Psoas muscle (tissue), 7 donors: ENCODE measurements at regions not wholly inside any gene's neighbourhood (a gene's known extent, or its start where the extent isn't known, plus 50 kb on each side); places are given as distances from the start of the nearest gene placed in this dataset.

Experiments
- ATAC-seq, 4 donors: fragments of 200-7000 bp; cut with Tn5 transposase; one replicate each; pipeline ENCODE4 v1.9.1; 2020; ENCODE audit warnings: moderate library complexity in 3 of 4, mild to moderate bottlenecking in 2 of 4
- DNase-seq, 2 donors: peaks; one replicate each; pipeline ENCODE4 v3.0.0-alpha.2; 2020
- H3K27ac ChIP-seq: fragments of 200-600 bp; one replicate; pipeline ENCODE4 v1.8.0; 2022
- H3K27me3 ChIP-seq, 3 donors: fragments of 200-600 bp in 1 of 3; one replicate each; pipeline versions ENCODE4 v1.6.1 to v1.8.0; 2013 to 2022; ENCODE audit warnings: low read length in 2 of 3, mild to moderate bottlenecking in 2 of 3, moderate library complexity in 1 of 3; ENCODE audit not compliant: insufficient read depth in 3 of 3
- H3K36me3 ChIP-seq, 2 donors: fragments of 200-600 bp in 1 of 2; one replicate each; pipeline versions ENCODE4 v1.6.1 to v1.8.0; 2013 to 2022; ENCODE audit warnings: low read depth in 1 of 2, mild to moderate bottlenecking in 1 of 2, moderate library complexity in 1 of 2; ENCODE audit not compliant: insufficient read depth in 1 of 2
- H3K4me1 ChIP-seq: fragments of 200-600 bp; one replicate; pipeline ENCODE4 v1.8.0; 2022
- H3K4me3 ChIP-seq: fragments of 200-600 bp; one replicate; pipeline ENCODE4 v1.8.0; 2022; ENCODE audit warnings: mild to moderate bottlenecking
- H3K9me3 ChIP-seq: fragments of 200-600 bp; one replicate; pipeline ENCODE4 v1.8.0; 2022
- CTCF ChIP-seq: fragments of 200-600 bp; IDR thresholded peaks from one replicate; pipeline ENCODE4 v1.8.0; 2022; ENCODE audit warnings: antibody characterized with exemption
- WGBS, 3 donors: extraction: QIAGEN DNeasy Blood & Tissue Kit; methylation state at CpG; one replicate each; pipeline versions ENCODE4 v1.1.6 to v1.1.7; 2013; 5-methylcytosine and 5-hydroxymethylcytosine counted together
- intact Hi-C, 2 donors: fragments of 100-400 bp; cut with DNase I; formaldehyde crosslinking; loops; one replicate each; pipeline versions ENCODE4 v1.11.0 to v1.14.2; 2022
- donor health status: healthy with polysubstance abuse.
- donor health status: DM: no; HTN: no; CAD: no; lungs with moderate emphysema.
- donor health status: Bipolar disorder and iron deficiency.
- donor health status: healthy.
- donor health status: DM: yes; HTN: yes; CAD: no.
- donor health status: DM: no; HTN: no; CAD: no.
- donor health status: DM: yes; HTN: yes; CAD: no.

- intact Hi-C loops: loop anchor here in 1 of 2 donors (10.0 kb wide), 1 partner anchor 479 kb away; no protein-coding TSS in a partner anchor
- 25 to 40% (median 26%) methylated on average over 6 of the region's 6 CpGs for WGBS, 3 donors
- DNase-seq: no peak
- Histone ChIP-seq H3K4me1 (no peaks in the 10 kb centered on the region), H3K27me3 (no peaks in the 10 kb centered on the region), H3K36me3 (no peaks in the 10 kb centered on the region), H3K27ac (no peak overlapping the region), H3K4me3 (no peak overlapping the region), H3K9me3 (no peaks in the 10 kb centered on the region)
- no peak for TF ChIP-seq CTCF
- ATAC-seq: no peak
Observed at GRCh38 chr5:34525761-34526160, 130.4 kb upstream of the RAI14 start.

GRCh38 chr5:34526682-34527305 lies 129.3 kb upstream of the RAI14 start:
- TF ChIP-seq CTCF: no peak
- intact Hi-C loops: loop anchor here in 1 of 2 donors (10.0 kb wide), 1 partner anchor 478 kb away; no protein-coding TSS in a partner anchor
- WGBS, 3 donors: 27 to 38% (median 34%) methylated on average over 3 of the region's 3 CpGs
- Histone ChIP-seq H3K27ac (no peak overlapping the region), H3K27me3 (no peaks in the 10 kb centered on the region), H3K4me3 (no peak overlapping the region), H3K36me3 (no peaks in the 10 kb centered on the region), H3K4me1 (no peaks in the 10 kb centered on the region), H3K9me3 (no peaks in the 10 kb centered on the region)
- ATAC-seq (no peak), DNase-seq (no peak)

GRCh38 chr5:34529581-34530331 lies 126.4 kb upstream of the RAI14 start:
- H3K9me3 ChIP-seq: no peaks in the 10 kb centered on the region
- 57 to 68% (median 59%) methylated on average over 10 of the region's 10 CpGs for WGBS, 3 donors
- DNase-seq: no peak
- intact Hi-C loops: loop anchor here in 1 of 2 donors (10.0 kb wide), 1 partner anchor 475 kb away; no protein-coding TSS in a partner anchor
- no peak for ATAC-seq
- H3K36me3 ChIP-seq: no peaks in the 10 kb centered on the region
- no peaks in the 10 kb centered on the region for H3K4me1 ChIP-seq
- H3K27ac ChIP-seq: no peak overlapping the region
- no peak for TF ChIP-seq CTCF
- H3K27me3 ChIP-seq: no peaks in the 10 kb centered on the region
- no peak overlapping the region for H3K4me3 ChIP-seq

GRCh38 chr5:34530637-34531036 lies 125.5 kb upstream of the RAI14 start:
- no peaks in the 10 kb centered on the region for H3K36me3 ChIP-seq
- no peaks in the 10 kb centered on the region for H3K9me3 ChIP-seq
- no peak for ATAC-seq
- no peaks in the 10 kb centered on the region for H3K27me3 ChIP-seq
- H3K27ac ChIP-seq: no peak overlapping the region
- H3K4me1 ChIP-seq: no peaks in the 10 kb centered on the region
- no peak for TF ChIP-seq CTCF
- no peak for DNase-seq
- intact Hi-C loops: no loop called here
- 50 to 71% (median 60%) methylated on average over 2 of the region's 2 CpGs for WGBS, 3 donors
- H3K4me3 ChIP-seq: no peak overlapping the region
